ENCODE measurements at regions not wholly inside any gene's neighbourhood (a gene's known extent, or its start where the extent isn't known, plus 50 kb on each side); places are given as distances from the start of the nearest gene placed in this dataset.
"Not testable (repeated sequence)": the region's sequence is repeated elsewhere in the genome, so short reads cannot be mapped to it uniquely, and the experiment has no call there.

DNA sequence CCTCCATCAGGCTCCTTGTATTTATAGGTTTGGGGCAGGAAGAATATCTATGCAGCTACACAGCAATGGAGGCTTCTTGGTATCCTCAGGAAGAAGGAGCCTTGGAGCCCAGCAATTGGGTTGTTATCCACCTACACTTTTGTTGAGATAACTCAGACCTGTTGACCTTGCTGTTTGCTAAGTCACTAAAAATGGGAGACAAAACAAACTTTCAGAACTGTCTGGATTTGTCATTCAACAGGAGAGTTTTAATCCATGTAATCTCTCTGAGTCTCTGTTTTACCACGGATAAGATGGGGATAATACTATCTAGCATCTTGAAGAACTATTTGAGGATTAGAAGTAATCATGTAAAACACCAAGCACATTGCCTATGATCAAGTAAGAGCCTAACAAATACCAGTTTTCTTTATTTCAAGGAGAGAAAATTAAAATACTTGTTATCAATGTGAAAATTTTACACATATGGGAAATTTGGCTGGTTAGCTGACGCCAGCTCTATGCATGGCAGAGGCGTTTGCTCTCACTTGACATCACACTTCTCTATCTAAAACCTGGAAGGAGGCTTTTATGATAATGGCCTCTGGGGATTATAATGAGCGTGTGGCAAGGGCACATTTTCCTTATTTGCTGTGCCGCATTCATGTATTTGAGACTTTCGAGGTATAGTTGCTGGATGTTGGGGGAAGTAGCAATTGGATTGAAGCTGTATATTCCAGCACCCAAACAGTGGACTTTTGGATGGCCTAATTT, 215.6 kb downstream of the PDCD6IP start:
- DNase-seq = no peak

DNA sequence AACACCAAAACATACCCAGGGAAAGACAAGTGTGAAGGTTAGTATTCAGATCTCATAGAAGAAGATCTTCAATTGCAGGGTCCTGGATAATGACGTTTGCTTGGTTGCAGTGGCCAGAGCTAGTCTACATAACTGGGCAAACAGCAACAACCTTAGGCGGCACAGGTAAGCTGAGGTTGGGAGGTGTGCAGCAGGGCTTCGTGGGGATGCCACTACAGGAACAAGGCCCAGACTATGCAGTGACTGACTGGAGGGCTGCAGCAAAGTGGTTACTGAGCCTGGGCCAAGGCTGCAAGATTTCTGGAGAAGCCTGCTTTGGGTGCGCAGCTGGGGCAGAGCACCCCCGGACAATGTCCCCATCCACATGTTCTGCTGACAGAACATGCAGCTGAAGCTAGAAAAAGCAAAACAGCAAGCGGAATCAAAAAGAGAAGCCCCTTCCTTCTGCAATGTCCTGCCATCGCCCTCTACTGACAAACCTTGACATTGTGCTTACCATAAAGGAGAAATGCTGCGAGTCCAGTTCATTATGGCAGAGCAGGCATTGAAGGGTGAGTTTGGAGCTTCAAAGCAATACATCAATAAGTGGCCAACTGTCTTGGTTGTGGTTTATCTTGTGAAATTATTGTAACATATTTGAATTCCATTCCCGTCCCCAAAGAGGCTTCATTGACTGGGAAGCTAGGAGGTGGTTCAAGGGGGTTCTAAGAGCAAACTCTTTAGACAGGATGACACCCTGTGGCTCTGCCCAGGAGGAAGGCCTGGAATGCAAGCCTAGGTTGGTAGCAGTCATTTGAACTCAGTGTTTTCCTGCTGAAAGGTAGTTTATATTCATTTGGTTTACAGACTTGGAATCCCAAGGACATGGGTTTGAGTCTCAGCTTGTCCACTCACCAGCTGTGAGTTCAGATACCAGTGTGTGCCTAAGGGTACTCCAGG, 217.0 kb downstream of the PDCD6IP start:
- no peak for DNase-seq

DNA sequence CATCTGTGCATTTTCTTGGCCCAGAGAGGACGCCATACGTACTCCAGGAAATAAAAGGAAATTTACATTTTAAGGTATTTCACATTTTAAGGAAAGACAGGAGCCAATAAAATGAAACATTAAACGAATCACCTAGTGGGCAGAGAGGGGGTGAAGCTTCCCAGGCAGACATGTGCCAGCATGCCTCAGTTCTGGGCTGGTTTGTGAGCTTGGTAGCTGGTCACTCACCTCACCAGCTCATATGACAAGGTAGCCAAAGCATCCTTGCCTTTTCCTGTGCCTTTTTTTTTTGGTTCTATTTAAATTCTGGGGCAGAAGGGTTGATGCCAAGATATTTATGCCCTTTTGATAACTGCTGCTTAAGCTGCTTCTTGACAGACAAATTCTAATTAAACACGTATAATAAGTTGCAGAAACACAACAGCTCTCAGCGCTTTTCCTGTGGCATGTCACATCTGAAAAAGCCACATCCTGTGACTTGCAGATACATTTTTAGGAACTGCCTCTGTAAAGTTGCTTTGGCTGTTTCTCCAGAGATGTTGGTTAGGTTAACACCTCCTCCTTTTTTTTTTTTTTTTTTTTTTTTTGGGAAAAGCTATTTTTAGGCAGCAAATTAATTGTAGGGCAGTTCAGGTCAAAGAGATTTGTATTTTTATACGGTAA, 218.6 kb downstream of the PDCD6IP start:
- no peak for DNase-seq

DNA sequence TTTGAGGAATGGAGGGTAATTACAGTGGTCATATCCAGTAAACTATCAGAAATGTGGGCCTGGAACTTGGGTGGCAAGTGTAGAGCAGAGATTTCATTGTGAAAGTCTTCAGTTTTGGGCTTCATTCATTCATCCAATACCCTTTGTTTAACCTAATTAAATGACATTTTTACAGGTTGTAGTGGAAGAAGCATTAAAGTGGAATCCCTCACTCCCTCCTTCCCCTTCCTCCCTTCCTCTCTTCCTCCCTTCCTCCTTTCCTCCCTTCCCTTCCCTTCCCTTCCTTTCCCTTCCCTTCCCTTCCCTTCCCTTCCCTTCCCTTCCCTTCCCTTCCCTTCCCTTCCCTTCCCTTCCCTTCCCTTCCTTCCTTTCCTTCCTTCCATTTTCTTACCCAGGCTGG, 219.3 kb downstream of the PDCD6IP start:
- no peak for DNase-seq

DNA sequence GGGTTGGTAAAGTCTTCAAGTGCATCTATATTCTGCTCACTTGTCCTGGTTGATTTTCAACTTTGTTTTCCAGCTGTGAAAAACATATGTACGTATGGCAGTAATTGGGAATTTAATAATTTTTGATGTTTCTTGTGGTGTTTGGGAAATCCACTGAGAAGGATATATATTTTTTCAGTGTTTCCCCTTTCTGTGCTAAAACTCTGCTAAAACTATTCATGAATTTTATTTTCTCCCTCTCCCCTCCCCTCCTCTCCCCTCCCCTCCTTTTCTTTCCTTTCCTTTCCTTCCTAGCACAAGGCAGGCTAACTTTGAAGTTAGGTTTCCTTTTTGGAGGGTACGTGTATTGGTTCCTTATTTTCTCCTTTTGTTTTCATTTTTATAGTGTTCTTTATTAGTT, 220.7 kb downstream of the PDCD6IP start:
- DNase-seq = no peak

DNA sequence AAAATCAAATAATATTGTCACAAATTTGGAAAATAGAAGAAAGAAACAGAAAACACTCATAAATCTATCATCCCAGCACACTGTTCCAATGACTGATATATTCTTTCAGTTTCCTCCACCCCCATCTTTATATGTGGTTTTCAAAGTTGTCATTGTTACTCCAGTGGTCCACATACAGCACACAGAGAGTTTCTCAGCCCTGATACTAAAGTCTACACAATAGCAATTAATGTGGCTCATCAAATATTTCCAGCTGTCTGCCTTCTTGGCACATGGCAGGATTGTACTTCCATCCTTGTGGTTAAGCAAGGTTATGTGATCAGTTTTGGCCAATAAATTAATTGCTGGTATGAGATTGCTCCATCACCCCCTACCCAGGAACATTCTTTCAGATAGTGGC, 221.7 kb downstream of the PDCD6IP start:
- no peak for DNase-seq

DNA sequence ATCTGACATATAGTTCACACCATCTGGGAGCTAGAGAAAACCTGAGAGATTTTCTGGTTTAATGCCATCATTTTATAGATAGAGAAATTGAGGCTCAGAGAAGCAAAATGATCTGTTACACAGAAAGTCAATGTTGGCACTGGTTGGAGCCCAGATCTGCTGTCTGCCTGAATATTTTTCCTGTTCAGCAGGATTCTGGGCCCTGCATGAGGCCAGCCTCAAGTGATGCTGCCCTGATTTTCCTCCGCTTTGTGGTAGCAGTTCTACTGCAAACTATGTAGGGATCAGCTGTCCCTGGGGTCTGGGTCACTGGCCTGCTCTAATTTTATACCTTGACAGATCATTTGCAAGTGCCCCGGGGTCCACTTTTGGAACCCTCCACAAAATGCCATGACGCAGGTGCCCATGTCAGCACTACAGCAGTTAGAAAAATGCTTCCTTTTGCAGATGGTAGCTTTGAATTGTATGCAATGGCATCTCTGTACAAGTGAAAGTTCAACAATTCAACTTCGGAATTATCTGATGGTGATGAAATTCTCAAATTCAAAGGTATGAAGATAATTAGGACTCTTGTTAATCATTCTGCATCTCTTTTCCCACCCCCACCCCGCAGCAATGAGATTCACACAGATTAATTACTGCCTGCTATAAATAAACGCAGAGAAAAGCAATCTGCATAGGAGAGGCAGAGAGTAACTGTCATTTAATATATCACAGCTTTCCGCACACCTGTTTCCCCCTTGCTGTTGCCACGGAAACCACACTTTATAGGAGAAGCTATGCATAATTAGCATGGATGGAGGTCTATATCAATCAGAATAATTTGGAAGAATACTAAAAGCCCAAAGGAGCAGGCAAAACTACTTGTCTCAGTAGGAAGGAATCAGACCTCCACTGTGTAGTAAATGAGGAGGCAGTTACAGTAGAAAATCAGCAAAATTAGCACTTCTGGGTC, 222.6 kb downstream of the PDCD6IP start:
- no peak for DNase-seq

DNA sequence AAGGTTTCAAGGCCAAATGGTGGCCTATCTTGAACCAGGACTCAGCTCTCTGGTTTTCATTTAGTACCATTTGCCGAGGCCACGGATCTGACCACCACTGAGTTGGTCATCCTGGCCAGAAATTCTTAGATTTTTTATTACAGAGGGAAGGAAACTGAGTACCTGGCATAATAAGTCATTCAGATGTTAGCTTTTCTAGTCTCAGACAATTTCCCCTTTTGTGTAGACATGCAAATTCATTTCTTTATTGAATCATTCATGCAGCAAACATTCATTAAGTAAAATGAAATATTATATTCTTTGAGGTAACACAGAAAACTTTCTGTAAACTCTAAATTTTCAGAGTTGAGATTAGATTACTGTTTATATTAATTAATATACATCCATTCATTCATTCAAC, 223.7 kb downstream of the PDCD6IP start:
- DNase-seq = no peak

DNA sequence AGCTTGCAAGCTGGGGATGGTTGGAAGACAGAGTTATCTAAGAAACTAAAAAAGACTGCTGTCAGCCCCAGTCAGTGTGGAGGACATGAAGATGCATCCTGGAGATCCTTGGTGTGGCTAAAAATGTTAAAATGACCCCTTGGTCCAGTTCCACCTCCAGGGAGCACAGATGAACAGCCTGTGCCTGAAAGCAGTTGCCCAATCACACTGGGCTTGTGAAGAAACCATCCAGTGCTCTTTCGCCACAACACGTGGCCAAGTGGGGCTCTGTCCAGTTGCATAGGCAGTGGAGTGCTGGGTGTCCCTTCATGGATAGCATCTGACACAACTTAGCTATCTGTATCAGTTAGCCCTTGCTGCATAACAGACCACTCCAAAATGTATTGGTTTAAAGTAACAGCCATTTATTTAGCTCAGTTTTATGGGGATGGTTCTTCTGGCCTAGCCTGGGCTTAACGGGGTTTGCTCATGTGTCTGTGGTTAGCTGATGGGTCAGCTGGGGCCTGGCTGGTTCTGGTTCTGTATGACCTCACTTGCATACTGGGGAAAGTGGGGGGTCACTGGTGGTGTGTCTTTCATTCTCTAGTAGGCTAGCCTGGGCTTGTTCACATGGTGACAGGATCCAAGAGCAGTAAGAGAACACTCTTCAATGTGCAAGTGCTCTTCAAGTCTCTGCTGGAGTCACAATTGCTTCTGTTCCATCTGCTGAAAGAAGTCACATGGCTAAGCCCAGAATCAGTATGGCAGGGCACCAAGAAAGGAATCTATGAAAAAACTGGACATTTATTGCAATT, 226.2 kb downstream of the PDCD6IP start:
- no peak for DNase-seq

DNA sequence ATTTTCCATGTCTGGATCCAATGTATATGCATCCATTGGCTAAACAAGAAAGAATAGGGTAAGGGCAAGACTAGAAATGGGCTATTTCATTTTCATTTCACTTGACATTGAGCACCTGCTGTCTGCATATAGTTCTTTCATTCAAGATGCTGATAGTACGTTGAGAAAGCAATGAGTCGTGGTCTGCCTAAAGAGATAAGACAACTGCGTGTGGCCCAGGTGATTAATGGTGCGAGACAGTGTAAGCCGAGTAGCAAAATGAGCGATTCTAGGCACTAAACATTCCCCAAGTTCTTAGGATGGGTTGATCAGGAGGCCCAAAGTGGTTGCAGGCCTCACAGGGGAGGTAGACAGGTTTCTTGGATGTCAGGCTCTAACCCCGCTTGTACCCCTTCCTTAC, 235.4 kb downstream of the PDCD6IP start:
- no peak for DNase-seq

DNA sequence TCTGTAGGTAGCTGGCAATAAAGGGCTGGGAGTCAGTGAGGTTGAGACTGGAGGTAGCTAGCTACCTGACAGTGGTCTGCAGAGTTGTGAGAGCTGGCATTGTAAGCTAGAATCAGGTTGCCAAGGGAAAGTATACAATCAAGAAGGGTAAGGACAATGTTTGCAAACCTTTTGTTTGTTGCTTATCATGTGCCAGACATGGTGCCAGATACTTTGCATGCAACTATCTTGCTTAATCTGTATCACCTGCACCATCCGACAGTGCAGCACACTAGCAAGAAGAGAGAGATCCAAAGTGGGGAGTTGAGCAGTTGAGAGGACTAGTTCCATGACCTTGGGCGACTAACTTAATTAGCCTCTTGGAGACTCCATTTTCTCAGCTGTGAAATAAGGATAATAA, 236.4 kb downstream of the PDCD6IP start:
- no peak for DNase-seq

DNA sequence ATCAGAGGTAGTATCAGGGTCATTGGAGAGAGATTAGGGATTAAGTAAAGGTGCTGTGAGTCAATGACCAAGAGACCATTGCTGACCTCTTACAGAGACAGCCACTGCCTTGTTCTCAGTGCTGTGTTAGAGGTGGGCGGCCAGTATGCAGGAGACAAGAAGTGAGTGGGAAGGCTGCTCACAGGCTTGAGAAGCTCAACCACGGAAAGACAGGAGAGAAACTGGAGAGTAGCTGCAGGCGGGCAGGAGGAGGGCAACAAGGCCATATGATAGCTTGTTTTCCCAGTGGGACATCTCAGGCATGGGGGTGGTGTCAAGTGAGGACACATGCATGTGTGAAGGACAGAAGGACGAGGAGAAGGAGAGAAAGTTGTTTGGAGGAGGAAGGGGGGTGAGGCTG, 237.3 kb downstream of the PDCD6IP start:
- no peak for DNase-seq

DNA sequence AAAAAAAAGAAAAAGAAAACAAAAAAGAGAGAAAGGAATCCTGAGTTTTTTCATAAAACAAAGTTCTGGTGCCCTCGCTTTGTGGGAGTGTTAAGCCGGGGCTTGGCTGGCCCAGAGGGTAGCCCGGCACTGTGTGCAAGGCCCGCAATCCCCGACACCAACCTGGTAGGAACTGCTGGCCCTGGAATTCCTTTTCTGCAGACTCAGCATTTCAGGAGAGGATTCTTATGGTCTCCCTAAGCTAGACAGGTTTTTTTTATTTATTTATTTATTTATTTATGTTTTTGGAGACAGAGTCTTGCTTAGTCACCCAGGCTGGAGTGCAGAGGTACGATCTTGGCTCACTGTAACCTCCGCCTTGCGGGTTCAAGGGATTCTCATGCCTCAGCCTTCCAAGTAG, 238.8 kb downstream of the PDCD6IP start:
- DNase-seq = no peak

DNA sequence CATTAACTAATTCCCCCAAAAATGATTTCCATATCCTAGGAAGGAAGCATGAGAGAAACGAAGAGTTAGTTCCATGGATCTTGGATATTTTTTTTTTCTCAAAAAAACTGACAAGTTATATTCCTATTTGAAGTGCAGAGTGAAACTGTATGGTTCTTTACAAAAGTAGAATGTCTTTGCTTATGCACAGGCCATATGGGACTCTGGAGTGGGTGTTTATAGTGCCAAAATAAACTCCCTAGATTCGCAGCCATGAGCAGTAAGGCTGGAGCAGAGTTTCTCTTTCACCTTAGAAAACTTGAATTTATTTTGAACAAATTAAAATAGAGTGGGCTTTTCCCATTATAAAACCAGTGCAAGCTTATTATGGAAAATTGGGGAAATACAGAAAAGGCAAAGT, 239.7 kb downstream of the PDCD6IP start:
- DNase-seq = no peak

DNA sequence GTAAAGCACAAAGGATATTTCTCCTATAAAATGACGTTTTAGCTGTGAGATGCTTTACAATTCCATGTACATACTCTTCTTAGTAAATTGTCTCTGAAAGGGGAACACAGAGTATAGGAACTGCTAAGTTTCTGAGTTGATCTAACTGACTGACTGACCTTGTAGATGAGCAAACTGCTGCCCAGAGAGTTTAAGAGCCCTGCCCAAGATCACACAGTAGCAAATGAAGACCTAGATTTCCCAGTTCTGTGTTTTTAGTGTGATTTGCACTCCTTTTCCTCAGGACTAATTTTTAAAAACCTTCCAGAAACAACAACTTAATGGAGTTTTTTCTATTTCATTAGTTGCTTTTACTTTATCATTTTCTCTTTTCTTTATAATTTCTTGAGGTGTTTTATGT, 247.7 kb downstream of the PDCD6IP start:
- DNase-seq = no peak

DNA sequence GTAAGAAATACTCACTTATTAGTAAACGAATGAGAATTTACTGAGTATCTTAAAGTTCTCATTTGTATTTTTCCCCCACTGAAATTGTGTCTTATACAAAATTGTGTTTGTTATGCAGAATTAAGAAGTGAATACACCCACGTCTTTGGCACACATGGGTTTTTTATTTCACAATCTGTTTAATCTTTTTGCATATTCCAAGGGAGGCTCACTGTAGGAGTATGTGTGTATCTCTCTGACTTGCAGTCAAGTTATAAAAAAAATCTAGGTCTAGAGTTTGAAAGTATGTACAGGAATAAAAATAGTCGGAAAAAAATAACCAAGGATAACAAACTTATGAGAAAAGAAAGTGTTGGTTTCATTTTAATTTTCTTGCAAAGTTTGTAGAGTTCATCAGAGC, 255.2 kb downstream of the PDCD6IP start:
- DNase-seq = no peak

DNA sequence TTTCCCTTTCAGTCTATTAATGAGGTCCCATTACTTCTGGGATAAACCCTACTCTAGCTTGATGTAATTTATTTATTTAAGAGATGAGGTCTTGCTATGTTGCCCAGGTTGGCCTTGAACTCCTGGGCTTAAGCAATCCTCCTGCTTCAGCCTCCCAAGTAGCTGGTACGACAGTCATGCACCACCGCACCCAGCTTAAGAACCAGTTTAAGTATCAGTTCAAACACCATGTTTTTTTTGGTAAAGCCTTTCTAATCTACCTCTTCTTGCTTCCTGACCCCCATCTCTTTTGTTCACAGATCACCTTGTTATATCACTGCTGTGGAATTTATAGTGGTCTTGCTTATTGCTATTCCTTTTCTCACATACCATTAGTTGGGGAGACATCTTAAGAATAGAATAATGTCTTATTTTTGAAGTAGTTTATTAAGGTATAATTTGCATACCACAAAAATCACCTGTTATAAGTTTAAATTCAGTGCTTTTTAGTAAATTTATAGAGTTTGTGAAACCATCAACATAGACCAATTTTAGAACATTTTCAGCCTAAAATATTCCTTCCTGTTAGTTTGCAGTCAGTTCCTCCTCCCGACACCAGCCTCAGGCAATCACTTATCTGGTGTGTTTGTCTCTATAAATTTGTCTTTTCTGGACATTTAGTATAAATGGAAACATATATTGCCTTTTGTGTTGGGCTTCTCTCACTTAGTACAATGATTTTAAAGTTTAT, 257.9 kb downstream of the PDCD6IP start:
- DNase-seq = no peak

DNA sequence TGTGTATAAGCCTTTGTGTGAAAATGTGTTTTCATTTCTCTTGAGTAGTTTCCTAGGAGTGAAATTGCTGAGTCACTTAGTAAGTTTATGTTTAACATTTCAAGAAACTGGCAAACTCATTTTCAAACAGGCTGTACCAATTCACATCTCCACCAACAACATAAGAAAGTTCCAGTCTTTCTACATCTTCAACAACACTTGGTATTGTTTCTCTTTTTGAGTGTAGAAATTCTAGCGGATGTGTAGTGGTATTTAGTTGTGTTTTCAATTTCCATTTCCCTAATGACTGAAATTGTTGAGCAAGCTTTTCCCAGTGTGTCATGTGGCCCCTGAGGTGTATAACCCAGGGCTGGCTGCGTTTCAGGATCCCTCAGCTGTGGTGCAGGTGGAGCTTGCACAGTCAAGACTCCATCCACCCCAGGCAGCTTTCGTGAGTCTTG, 258.5 kb downstream of the PDCD6IP start:
- DNase-seq = no peak

DNA sequence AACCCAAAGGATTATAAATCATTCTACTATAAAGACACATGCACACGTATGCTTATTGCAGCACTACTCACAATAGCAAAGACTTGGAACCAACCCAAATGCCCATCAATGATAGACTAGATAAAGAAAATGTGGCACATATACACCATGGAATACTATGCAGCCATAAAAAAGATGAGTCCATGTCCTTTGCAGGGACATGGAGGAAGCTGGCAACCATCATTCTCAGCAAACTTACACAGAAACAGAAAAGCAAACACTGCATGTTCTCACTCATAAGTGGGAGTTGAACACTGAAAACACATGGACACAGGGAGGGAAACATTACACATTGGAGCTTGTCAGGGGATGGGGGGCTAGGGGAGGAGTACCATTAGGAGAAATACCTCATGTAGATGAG, 262.6 kb downstream of the PDCD6IP start:
- DNase-seq = not testable (repeated sequence)

DNA sequence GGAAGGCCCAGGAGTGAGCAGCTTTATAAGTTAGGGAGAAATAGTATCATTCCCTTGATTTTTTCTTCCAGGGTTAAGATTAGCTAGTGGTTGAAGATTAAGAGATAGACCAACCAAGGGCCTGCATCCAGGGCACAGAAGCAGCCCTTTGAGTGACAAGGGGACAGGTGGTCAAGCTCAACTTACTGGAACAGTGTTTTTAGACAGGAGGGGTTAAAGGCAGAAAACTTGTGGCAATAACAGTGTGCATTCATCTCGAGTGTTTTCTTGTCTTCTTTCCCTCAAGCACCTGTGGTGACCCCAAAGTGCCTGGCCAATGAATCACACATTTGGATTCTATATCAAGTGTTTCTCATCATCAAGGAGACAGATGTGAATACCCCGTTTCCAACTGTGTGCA, 267.5 kb downstream of the PDCD6IP start:
- DNase-seq = no peak

DNA sequence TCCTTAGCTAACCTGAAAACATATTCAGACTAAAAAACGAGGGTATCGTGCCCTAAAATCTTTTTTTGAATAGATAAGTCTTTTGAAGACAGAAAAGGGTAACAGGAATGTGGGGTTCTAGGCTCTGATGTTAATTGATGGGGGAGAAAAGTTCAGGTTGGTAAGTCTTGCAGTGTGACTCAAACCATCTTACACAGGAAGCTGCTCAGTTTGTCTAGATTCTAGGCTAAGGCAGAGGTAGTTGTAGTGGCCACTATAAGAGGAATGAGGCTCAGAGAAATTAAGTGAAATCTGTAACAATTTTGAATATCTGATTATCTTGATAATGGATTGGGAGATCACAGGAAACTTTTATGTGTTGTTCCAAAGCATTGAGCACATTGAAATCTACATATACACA, 267.9 kb downstream of the PDCD6IP start:
- no peak for DNase-seq
